ENCODE measurements at regions not wholly inside any gene's neighbourhood (a gene's known extent, or its start where the extent isn't known, plus 50 kb on each side); places are given as distances from the start of the nearest gene placed in this dataset.
"Not testable (repeated sequence)": the region's sequence is repeated elsewhere in the genome, so short reads cannot be mapped to it uniquely, and the experiment has no call there.

- no peak for DNase-seq (ENCODE audit: extremely low read depth, low read depth)
- no peak for TF ChIP-seq CTCF (IDR thresholded peaks at IDR 0.05; ENCODE audit: low read depth, low read length)
These were observed 51.2 kb upstream of the GATA2 start for GRCh38 chr3:128544190-128544589.

- DNase-seq (ENCODE audit: extremely low read depth, low read depth), result not testable (repeated sequence)
These were observed 50.7 kb upstream of the GATA2 start for GRCh38 chr3:128543570-128544174.
